Gastrocnemius medialis (tissue), 4 donors: ENCODE measurements at regions not wholly inside any gene's neighbourhood (a gene's known extent, or its start where the extent isn't known, plus 50 kb on each side); places are given as distances from the start of the nearest gene placed in this dataset.

Source experiments
- ATAC-seq, 2 donors: fragments of 150-250 bp; one replicate each; pipeline ENCODE4 v1.9.1; 2016
- DNase-seq, 2 donors: peaks; one replicate each; pipeline ENCODE4 v3.0.0-alpha.2; 2019
- H3K27ac ChIP-seq, 4 donors: fragments of 200-600 bp; sonication (generic); 1 replicate in 1 of 4; 2 replicates in 3 of 4; pipeline ENCODE4 v1.5.1; 2016 to 2018; ENCODE audit warnings: mild to moderate bottlenecking in 2 of 4, moderate library complexity in 1 of 4
- H3K27me3 ChIP-seq, 3 donors: fragments of 200-600 bp; sonication (generic) in 2 of 3; 1 replicate in 1 of 3; 2 replicates in 2 of 3; pipeline versions ENCODE4 v1.5.1 to v1.6.0; 2016 to 2019; ENCODE audit warnings: mild to moderate bottlenecking in 1 of 3, moderate library complexity in 1 of 3
- H3K36me3 ChIP-seq, 2 donors: fragments of 200-600 bp; sonication (generic) in 1 of 2; one replicate each; pipeline ENCODE4 v1.5.1; 2017 to 2018
- H3K4me1 ChIP-seq, 2 donors: fragments of 200-600 bp; sonication (generic) in 1 of 2; one replicate each; pipeline ENCODE4 v1.5.1; 2016 to 2017; ENCODE audit warnings: mild to moderate bottlenecking in 2 of 2
- H3K4me3 ChIP-seq, 4 donors: fragments of 200-600 bp; sonication (generic) in 3 of 4; 1 replicate in 1 of 4; 2 replicates in 3 of 4; pipeline ENCODE4 v1.5.1; 2016 to 2019; ENCODE audit warnings: mild to moderate bottlenecking in 2 of 4
- H3K9me3 ChIP-seq, 3 donors: fragments of 200-600 bp; sonication (generic) in 2 of 3; 1 replicate in 1 of 3; 2 replicates in 2 of 3; pipeline ENCODE4 v1.5.1; 2016 to 2019
- POLR2A ChIP-seq, 2 donors: fragments of 450-650 bp; IDR thresholded peaks; one replicate each; pipeline ENCODE4 v1.6.1; 2017; ENCODE audit warnings: antibody characterized with exemption in 2 of 2, mild to moderate bottlenecking in 2 of 2, moderate library complexity in 2 of 2
- in situ Hi-C, 4 donors: fragments of 200-750 bp; cut with MboI; loops; one replicate each; pipeline versions ENCODE4 v1.15.0 to v1.8.0; 2017; ENCODE audit warnings: low sequenced_read_pairs in 4 of 4
- intact Hi-C: fragments of 100-400 bp; cut with DNase I; formaldehyde crosslinking; loops from one replicate; pipeline ENCODE4 v1.15.1; 2023; ENCODE audit warnings: low total_unique reads
- TF ChIP-seq, protein P1 (sequence below), 5 experiments: fragments of 450-650 bp in 3 of 5; fragments of 200-600 bp in 2 of 5; sonication (generic) in 2 of 5; IDR thresholded peaks in 4 of 5; conservative IDR thresholded peaks in 1 of 5; 1 replicate in 4 of 5; 2 replicates in 1 of 5; pipeline ENCODE4 v1.5.1; 2016 to 2019; ENCODE audit warnings: antibody characterized with exemption in 5 of 5, mild to moderate bottlenecking in 3 of 5, moderate library complexity in 3 of 5

DNA sequence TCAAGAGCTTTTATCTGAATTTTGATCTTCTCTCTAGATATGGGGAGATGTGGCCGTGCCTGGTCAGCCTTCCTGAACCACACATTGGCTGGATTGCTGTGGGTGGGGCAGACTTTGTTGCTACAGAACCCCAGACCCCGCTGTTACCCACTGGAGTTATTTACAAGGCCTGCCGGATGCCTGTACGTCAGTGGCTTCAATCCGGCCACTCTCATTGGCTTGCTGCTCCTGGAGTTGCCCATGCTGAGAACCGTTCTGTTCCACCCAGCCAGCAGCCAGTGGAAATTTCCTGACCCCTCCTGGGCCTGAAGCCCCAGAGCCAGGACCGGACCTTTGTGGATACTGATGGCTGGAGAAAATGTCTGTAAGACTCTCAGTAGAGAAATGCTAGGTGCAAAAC, 101.9 kb downstream of the TFAP2C start:
- no peaks in the 10 kb centered on the region for H3K27me3 ChIP-seq

GRCh38 chr20:56731476-56731875, 102.4 kb downstream of the TFAP2C start:
- Histone ChIP-seq H3K9me3 (no peaks in the 10 kb centered on the region), H3K4me3 (no peak overlapping the region), H3K27me3 (peaks cover 0 to 3% (median 0%) of the 10 kb centered on the region in 3 donors), H3K4me1 (no peaks in the 10 kb centered on the region), H3K27ac (no peak overlapping the region), H3K36me3 (no peaks in the 10 kb centered on the region)
- DNase-seq: no peak
- TF ChIP-seq, protein P1, sequence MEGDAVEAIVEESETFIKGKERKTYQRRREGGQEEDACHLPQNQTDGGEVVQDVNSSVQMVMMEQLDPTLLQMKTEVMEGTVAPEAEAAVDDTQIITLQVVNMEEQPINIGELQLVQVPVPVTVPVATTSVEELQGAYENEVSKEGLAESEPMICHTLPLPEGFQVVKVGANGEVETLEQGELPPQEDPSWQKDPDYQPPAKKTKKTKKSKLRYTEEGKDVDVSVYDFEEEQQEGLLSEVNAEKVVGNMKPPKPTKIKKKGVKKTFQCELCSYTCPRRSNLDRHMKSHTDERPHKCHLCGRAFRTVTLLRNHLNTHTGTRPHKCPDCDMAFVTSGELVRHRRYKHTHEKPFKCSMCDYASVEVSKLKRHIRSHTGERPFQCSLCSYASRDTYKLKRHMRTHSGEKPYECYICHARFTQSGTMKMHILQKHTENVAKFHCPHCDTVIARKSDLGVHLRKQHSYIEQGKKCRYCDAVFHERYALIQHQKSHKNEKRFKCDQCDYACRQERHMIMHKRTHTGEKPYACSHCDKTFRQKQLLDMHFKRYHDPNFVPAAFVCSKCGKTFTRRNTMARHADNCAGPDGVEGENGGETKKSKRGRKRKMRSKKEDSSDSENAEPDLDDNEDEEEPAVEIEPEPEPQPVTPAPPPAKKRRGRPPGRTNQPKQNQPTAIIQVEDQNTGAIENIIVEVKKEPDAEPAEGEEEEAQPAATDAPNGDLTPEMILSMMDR (IDR thresholded peaks at IDR 0.05 in 4 of 5, conservative IDR thresholded peaks at IDR 0.05 in 1 of 5): no peak
- intact Hi-C loops: no loop called here
- ATAC-seq: no peak
- in situ Hi-C loops: loop anchor here in 1 of 4 donors (25.0 kb wide), 1 partner anchor 106 kb away; no protein-coding TSS in a partner anchor

More for the DNA sequence above, 101.9 kb downstream of the TFAP2C start:
- intact Hi-C loops: no loop called here
- Histone ChIP-seq H3K9me3 (no peaks in the 10 kb centered on the region), H3K4me1 (no peaks in the 10 kb centered on the region), H3K36me3 (no peaks in the 10 kb centered on the region), H3K27ac (no peak overlapping the region), H3K4me3 (no peak overlapping the region)
- TF ChIP-seq POLR2A (IDR thresholded peaks at IDR 0.05): no peak
- TF ChIP-seq, protein P1 (IDR thresholded peaks at IDR 0.05 in 4 of 5, conservative IDR thresholded peaks at IDR 0.05 in 1 of 5): no peak
- ATAC-seq: no peak
- in situ Hi-C loops: loop anchor here in 1 of 4 donors (25.0 kb wide), 1 partner anchor 106 kb away; no protein-coding TSS in a partner anchor
- no peak for DNase-seq

GRCh38 chr20:56733967-56734366, 104.9 kb downstream of the TFAP2C start:
- DNase-seq (no peak), ATAC-seq (no peak)
- peaks cover 0 to 9% (median 0%) of the 10 kb centered on the region in 3 donors for H3K27me3 ChIP-seq
- H3K4me3 ChIP-seq: no peak overlapping the region
- in situ Hi-C loops (loop anchor here in 1 of 4 donors (25.0 kb wide), 1 partner anchor 103 kb away; no protein-coding TSS in a partner anchor), intact Hi-C loops (no loop called here)
- no peaks in the 10 kb centered on the region for H3K4me1 ChIP-seq
- no peak overlapping the region for H3K27ac ChIP-seq
- no peak for TF ChIP-seq POLR2A (IDR thresholded peaks at IDR 0.05)
- TF ChIP-seq, protein P1 (IDR thresholded peaks at IDR 0.05 in 4 of 5, conservative IDR thresholded peaks at IDR 0.05 in 1 of 5): no peak
- no peaks in the 10 kb centered on the region for H3K9me3 ChIP-seq
- H3K36me3 ChIP-seq: no peaks in the 10 kb centered on the region

- no peak overlapping the region for H3K4me3 ChIP-seq
- ATAC-seq: no peak
- in situ Hi-C loops: loop anchor here in 1 of 4 donors (25.0 kb wide), 1 partner anchor 102 kb away; no protein-coding TSS in a partner anchor
- intact Hi-C loops: no loop called here
- no peak for TF ChIP-seq POLR2A (IDR thresholded peaks at IDR 0.05)
- TF ChIP-seq, protein P1 (IDR thresholded peaks at IDR 0.05 in 4 of 5, conservative IDR thresholded peaks at IDR 0.05 in 1 of 5): no peak
- H3K4me1 ChIP-seq: no peaks in the 10 kb centered on the region
- H3K27ac ChIP-seq: no peak overlapping the region
- H3K36me3 ChIP-seq: no peaks in the 10 kb centered on the region
- DNase-seq: no peak
- H3K9me3 ChIP-seq: no peaks in the 10 kb centered on the region
- H3K27me3 ChIP-seq: peaks cover 0 to 9% (median 0%) of the 10 kb centered on the region in 3 donors
These were observed 106.1 kb downstream of the TFAP2C start for GRCh38 chr20:56735084-56735642.
